GM19467 (cell line): ENCODE measurements at regions not wholly inside any gene's neighbourhood (a gene's known extent, or its start where the extent isn't known, plus 50 kb on each side); places are given as distances from the start of the nearest gene placed in this dataset.
"Not testable (repeated sequence)": the region's sequence is repeated elsewhere in the genome, so short reads cannot be mapped to it uniquely, and the experiment has no call there.

Experiments
- ATAC-seq: cut with Tn5 transposase; IDR thresholded peaks from one replicate; pipeline ENCODE4 v1.9.1; 2021; ENCODE audit warnings: mild to moderate bottlenecking, moderate library complexity; ENCODE audit not compliant: unreplicated experiment

- no peak for ATAC-seq
Measured at GRCh38 chr7:94303118-94303517, 91.6 kb upstream of the COL1A2 start.

- ATAC-seq = no peak
Measured at GRCh38 chr7:94303695-94304094, 91.0 kb upstream of the COL1A2 start.

GRCh38 chr7:94304878-94305277, 89.8 kb upstream of the COL1A2 start:
- ATAC-seq = no peak

- ATAC-seq = no peak
Measured at GRCh38 chr7:94305836-94306235, 88.9 kb upstream of the COL1A2 start.

GRCh38 chr7:94307399-94308048, 87.2 kb upstream of the COL1A2 start:
- no peak for ATAC-seq

GRCh38 chr7:94311515-94311914, 83.2 kb upstream of the COL1A2 start:
- no peak for ATAC-seq

- ATAC-seq = no peak
Measured at GRCh38 chr7:94313926-94314325, 80.8 kb upstream of the COL1A2 start.

GRCh38 chr7:94314413-94315410, 80.0 kb upstream of the COL1A2 start:
- no peak for ATAC-seq

- not testable (repeated sequence) for ATAC-seq
Measured at GRCh38 chr7:94321138-94321537, 73.6 kb upstream of the COL1A2 start.

GRCh38 chr7:94323844-94324243, 70.9 kb upstream of the COL1A2 start:
- ATAC-seq = no peak

GRCh38 chr7:94324380-94325121, 70.1 kb upstream of the COL1A2 start:
- ATAC-seq = no peak

- ATAC-seq = no peak
Measured at GRCh38 chr7:94325122-94325475, 69.6 kb upstream of the COL1A2 start.

GRCh38 chr7:94330269-94331020, 64.2 kb upstream of the COL1A2 start:
- no peak for ATAC-seq

- ATAC-seq = no peak
Measured at GRCh38 chr7:94332571-94332970, 62.1 kb upstream of the COL1A2 start.

- ATAC-seq = no peak
Measured at GRCh38 chr7:94333810-94334209, 60.9 kb upstream of the COL1A2 start.

GRCh38 chr7:94335586-94335985, 59.1 kb upstream of the COL1A2 start:
- ATAC-seq = no peak

- no peak for ATAC-seq
Measured at GRCh38 chr7:94336009-94336408, 58.7 kb upstream of the COL1A2 start.

- no peak for ATAC-seq
Measured at GRCh38 chr7:94338921-94339371, 55.7 kb upstream of the COL1A2 start.

GRCh38 chr7:94344826-94345225, 49.9 kb upstream of the COL1A2 start:
- no peak for ATAC-seq
